ENCODE measurements at regions not wholly inside any gene's neighbourhood (a gene's known extent, or its start where the extent isn't known, plus 50 kb on each side); places are given as distances from the start of the nearest gene placed in this dataset.

- Histone ChIP-seq H3K9me3 (no peaks in the 10 kb centered on the region), H3K4me3 (no peak overlapping the region), H3K27me3 (replicated peaks; ENCODE audit: insufficient read depth) (no peaks in the 10 kb centered on the region), H3K4me1 (ENCODE audit: control insufficient read depth in 1 of 2, low read depth in 2 of 2) (no peaks in the 10 kb centered on the region), H3K36me3 (no peaks in the 10 kb centered on the region), H3K27ac (no peak overlapping the region)
- ATAC-seq (ENCODE audit: insufficient number of reproducible peaks, low FRiP score, low read depth) = no peak
- no peak for TF ChIP-seq CTCF (IDR thresholded peaks at IDR 0.05)
- no peak for DNase-seq (ENCODE audit: low spot score)
Measured at GRCh38 chr15:39041979-39042495, 477.4 kb upstream of the RASGRP1 start.

DNA sequence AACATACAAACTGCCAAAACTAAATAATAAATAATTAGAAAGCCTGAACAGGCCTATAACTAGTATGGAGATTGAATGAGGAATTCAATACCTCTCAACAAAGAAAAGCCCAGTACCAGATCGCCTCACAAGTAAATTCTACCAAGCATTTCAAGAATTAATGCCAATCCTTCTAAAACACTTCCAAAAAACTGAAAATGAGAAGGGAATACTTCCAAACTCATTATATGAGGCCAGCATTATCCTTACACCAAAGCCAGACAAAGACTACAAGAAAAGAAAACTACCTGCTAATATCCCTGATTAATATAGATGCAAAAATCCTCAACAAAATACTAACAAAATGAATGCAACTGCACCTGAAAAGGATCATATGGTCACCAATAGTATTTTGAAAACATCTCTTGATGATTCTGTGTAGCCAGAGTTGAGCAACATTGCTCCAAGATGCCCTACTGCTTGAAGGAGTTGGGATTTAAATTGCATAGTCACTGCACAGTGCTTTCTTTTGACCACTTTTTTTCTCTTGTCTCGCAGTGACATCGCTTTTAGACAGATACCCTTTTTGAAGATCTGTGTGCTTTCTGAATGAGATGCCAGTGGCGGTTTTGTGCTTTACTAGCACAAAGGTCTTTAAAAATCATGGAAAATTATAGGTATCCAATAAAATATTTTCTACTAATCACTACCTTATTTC, 487.2 kb upstream of the RASGRP1 start:
- Histone ChIP-seq H3K27ac (no peak overlapping the region), H3K4me1 (ENCODE audit: control insufficient read depth in 1 of 2, low read depth in 2 of 2) (no peaks in the 10 kb centered on the region), H3K4me3 (no peak overlapping the region), H3K9me3 (peaks cover 4% of the 10 kb centered on the region), H3K36me3 (no peaks in the 10 kb centered on the region), H3K27me3 (replicated peaks; ENCODE audit: insufficient read depth) (no peaks in the 10 kb centered on the region)
- DNase-seq (ENCODE audit: low spot score) (no peak), ATAC-seq (ENCODE audit: insufficient number of reproducible peaks, low FRiP score, low read depth) (no peak)
- no peak for TF ChIP-seq CTCF (IDR thresholded peaks at IDR 0.05)

- ATAC-seq (ENCODE audit: insufficient number of reproducible peaks, low FRiP score, low read depth) (no peak), DNase-seq (ENCODE audit: low spot score) (no peak)
- H3K4me1 ChIP-seq (ENCODE audit: control insufficient read depth in 1 of 2, low read depth in 2 of 2) = no peaks in the 10 kb centered on the region
Measured at GRCh38 chr15:39052323-39052705, 487.7 kb upstream of the RASGRP1 start.

DNA sequence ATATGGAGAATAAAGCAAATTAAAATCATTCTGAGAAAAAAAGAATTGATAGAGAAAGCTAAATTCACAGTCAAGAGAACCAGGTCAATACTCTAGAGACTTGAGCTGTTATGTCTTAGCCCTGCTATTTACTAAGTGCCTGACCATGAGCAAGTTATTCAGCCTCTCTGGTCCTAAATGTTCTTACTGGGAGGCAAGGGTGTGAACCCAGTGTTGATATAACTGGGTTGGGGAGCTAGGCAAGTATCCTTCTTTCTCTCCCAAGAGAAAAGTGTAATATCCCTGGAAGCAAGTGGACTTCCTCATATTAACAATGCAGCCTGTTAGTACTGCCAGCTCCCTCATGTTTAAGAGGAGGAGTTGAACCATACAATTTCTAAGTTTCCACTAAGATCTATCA, 488.9 kb upstream of the RASGRP1 start:
- ATAC-seq (ENCODE audit: insufficient number of reproducible peaks, low FRiP score, low read depth) (no peak), DNase-seq (ENCODE audit: low spot score) (no peak)
- peaks cover 4% of the 10 kb centered on the region for H3K9me3 ChIP-seq
- H3K4me3 ChIP-seq = no peak overlapping the region
- no peaks in the 10 kb centered on the region for H3K4me1 ChIP-seq (ENCODE audit: control insufficient read depth in 1 of 2, low read depth in 2 of 2)
- H3K27me3 ChIP-seq (replicated peaks; ENCODE audit: insufficient read depth) = no peaks in the 10 kb centered on the region
- TF ChIP-seq CTCF (IDR thresholded peaks at IDR 0.05) = no peak
- H3K36me3 ChIP-seq = no peaks in the 10 kb centered on the region
- no peak overlapping the region for H3K27ac ChIP-seq

More at GRCh38 chr15:39052323-39052705, 487.7 kb upstream of the RASGRP1 start:
- H3K27me3 ChIP-seq (replicated peaks; ENCODE audit: insufficient read depth) = no peaks in the 10 kb centered on the region
- no peaks in the 10 kb centered on the region for H3K36me3 ChIP-seq
- no peak overlapping the region for H3K4me3 ChIP-seq
- no peak overlapping the region for H3K27ac ChIP-seq
- peaks cover 4% of the 10 kb centered on the region for H3K9me3 ChIP-seq
- no peak for TF ChIP-seq CTCF (IDR thresholded peaks at IDR 0.05)

GRCh38 chr15:39054128-39054732, 489.6 kb upstream of the RASGRP1 start:
- no peaks in the 10 kb centered on the region for H3K27me3 ChIP-seq (replicated peaks; ENCODE audit: insufficient read depth)
- no peak for TF ChIP-seq CTCF (IDR thresholded peaks at IDR 0.05)
- H3K9me3 ChIP-seq = peaks cover 4% of the 10 kb centered on the region
- ATAC-seq (ENCODE audit: insufficient number of reproducible peaks, low FRiP score, low read depth) (no peak), DNase-seq (ENCODE audit: low spot score) (no peak)
- H3K36me3 ChIP-seq = no peaks in the 10 kb centered on the region
- H3K27ac ChIP-seq = no peak overlapping the region
- H3K4me3 ChIP-seq = no peak overlapping the region
- no peaks in the 10 kb centered on the region for H3K4me1 ChIP-seq (ENCODE audit: control insufficient read depth in 1 of 2, low read depth in 2 of 2)

All from thoracic aorta (tissue), 2 donors.